Lower lobe of right lung (tissue), 2 donors: ENCODE measurements at regions not wholly inside any gene's neighbourhood (a gene's known extent, or its start where the extent isn't known, plus 50 kb on each side); places are given as distances from the start of the nearest gene placed in this dataset.

Source experiments
- ATAC-seq, 2 donors: fragments of 200-7000 bp; cut with Tn5 transposase; one replicate each; pipeline ENCODE4 v1.9.1; 2020 to 2022; ENCODE audit warnings: mild to moderate bottlenecking in 2 of 2, moderate library complexity in 2 of 2
- DNase-seq: peaks from one replicate; pipeline ENCODE4 v3.0.0-alpha.2; 2020
- H3K27ac ChIP-seq: fragments of 200-600 bp; one replicate; pipeline ENCODE4 v1.8.0; 2022
- H3K27me3 ChIP-seq: fragments of 200-600 bp; one replicate; pipeline ENCODE4 v1.8.0; 2022; ENCODE audit warnings: low read depth
- H3K36me3 ChIP-seq: fragments of 200-600 bp; one replicate; pipeline ENCODE4 v1.8.0; 2022; ENCODE audit warnings: mild to moderate bottlenecking
- H3K4me1 ChIP-seq: fragments of 200-600 bp; one replicate; pipeline ENCODE4 v1.8.0; 2022
- H3K4me3 ChIP-seq: fragments of 200-600 bp; one replicate; pipeline ENCODE4 v1.8.0; 2022; ENCODE audit warnings: mild to moderate bottlenecking
- H3K9me3 ChIP-seq: fragments of 200-600 bp; one replicate; pipeline ENCODE4 v1.8.0; 2022
- CTCF ChIP-seq: fragments of 200-600 bp; IDR thresholded peaks from one replicate; pipeline ENCODE4 v1.8.0; 2022; ENCODE audit warnings: antibody characterized with exemption, mild to moderate bottlenecking
- intact Hi-C: fragments of 100-400 bp; cut with DNase I; formaldehyde crosslinking; loops from one replicate; pipeline ENCODE4 v1.11.0; 2022
- donor health status: DM: no; HTN: yes; CAD: no; lungs with severe emphysema.

- DNase-seq: no peak
- no peak overlapping the region for H3K4me3 ChIP-seq
- intact Hi-C loops: no loop called here
- no peak for TF ChIP-seq CTCF
- no peak overlapping the region for H3K27ac ChIP-seq
- H3K4me1 ChIP-seq: no peaks in the 10 kb centered on the region
- no peaks in the 10 kb centered on the region for H3K36me3 ChIP-seq
- no peak for ATAC-seq
- no peaks in the 10 kb centered on the region for H3K27me3 ChIP-seq
- no peaks in the 10 kb centered on the region for H3K9me3 ChIP-seq
These were observed 462.0 kb upstream of the SPRY2 start for GRCh38 chr13:80802946-80803345.

- H3K27me3 ChIP-seq: no peaks in the 10 kb centered on the region
- DNase-seq: no peak
- H3K27ac ChIP-seq: no peak overlapping the region
- H3K4me3 ChIP-seq: no peak overlapping the region
- intact Hi-C loops: no loop called here
- H3K4me1 ChIP-seq: no peaks in the 10 kb centered on the region
- TF ChIP-seq CTCF: no peak
- H3K9me3 ChIP-seq: no peaks in the 10 kb centered on the region
- H3K36me3 ChIP-seq: no peaks in the 10 kb centered on the region
- no peak for ATAC-seq
These were observed 457.7 kb upstream of the SPRY2 start for GRCh38 chr13:80798576-80799133.

- no peak overlapping the region for H3K4me3 ChIP-seq
- intact Hi-C loops: no loop called here
- no peaks in the 10 kb centered on the region for H3K27me3 ChIP-seq
- ATAC-seq: no peak
- no peak for TF ChIP-seq CTCF
- no peak overlapping the region for H3K27ac ChIP-seq
- H3K9me3 ChIP-seq: no peaks in the 10 kb centered on the region
- no peaks in the 10 kb centered on the region for H3K4me1 ChIP-seq
- H3K36me3 ChIP-seq: no peaks in the 10 kb centered on the region
- DNase-seq: no peak
These were observed 446.7 kb upstream of the SPRY2 start for GRCh38 chr13:80787604-80788003.

DNA sequence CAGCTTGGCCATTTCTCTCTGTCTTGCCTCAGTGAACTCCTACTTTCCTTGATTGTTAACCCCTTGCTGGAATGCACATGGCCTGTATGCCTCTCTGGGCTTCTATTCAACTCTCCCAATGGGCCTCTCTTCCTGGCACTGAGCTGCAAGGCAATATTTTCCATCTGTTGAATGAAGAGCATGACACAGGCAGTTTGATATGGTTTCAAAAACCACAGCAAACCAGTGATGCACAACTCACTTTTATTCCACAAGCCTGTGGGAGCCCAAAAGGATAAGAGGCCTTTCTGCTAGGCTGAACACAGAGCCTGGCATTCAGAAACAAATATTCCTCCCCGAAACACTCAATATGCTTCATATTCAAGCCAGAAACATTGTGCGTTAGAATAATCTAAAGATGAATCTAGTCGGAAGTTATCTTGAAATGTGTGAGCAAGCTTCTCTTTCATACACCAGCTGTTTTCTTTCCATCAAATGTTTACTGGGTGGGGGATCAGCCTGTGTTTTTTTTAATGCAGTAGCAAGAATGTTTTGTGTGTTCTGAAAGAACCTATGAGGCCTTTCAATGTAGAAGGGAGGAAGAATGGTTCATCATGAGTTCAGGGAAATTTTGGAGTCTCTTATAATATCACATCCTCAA, 443.1 kb upstream of the SPRY2 start:
- H3K27me3 ChIP-seq: no peaks in the 10 kb centered on the region
- intact Hi-C loops: no loop called here
- no peaks in the 10 kb centered on the region for H3K4me1 ChIP-seq
- H3K9me3 ChIP-seq: no peaks in the 10 kb centered on the region
- no peak for ATAC-seq
- DNase-seq: no peak
- no peak overlapping the region for H3K27ac ChIP-seq
- no peak overlapping the region for H3K4me3 ChIP-seq
- TF ChIP-seq CTCF: no peak
- H3K36me3 ChIP-seq: no peaks in the 10 kb centered on the region

- intact Hi-C loops: no loop called here
- DNase-seq: no peak
- TF ChIP-seq CTCF: no peak
These were observed 441.5 kb upstream of the SPRY2 start for GRCh38 chr13:80782441-80782840.

More at GRCh38 chr13:80782441-80782840, 441.5 kb upstream of the SPRY2 start:
- ATAC-seq: no peak
- Histone ChIP-seq H3K9me3 (no peaks in the 10 kb centered on the region), H3K4me1 (no peaks in the 10 kb centered on the region), H3K27ac (no peak overlapping the region), H3K27me3 (no peaks in the 10 kb centered on the region), H3K36me3 (no peaks in the 10 kb centered on the region), H3K4me3 (no peak overlapping the region)
